ENCODE measurements at regions not wholly inside any gene's neighbourhood (a gene's known extent, or its start where the extent isn't known, plus 50 kb on each side); places are given as distances from the start of the nearest gene placed in this dataset.

DNA sequence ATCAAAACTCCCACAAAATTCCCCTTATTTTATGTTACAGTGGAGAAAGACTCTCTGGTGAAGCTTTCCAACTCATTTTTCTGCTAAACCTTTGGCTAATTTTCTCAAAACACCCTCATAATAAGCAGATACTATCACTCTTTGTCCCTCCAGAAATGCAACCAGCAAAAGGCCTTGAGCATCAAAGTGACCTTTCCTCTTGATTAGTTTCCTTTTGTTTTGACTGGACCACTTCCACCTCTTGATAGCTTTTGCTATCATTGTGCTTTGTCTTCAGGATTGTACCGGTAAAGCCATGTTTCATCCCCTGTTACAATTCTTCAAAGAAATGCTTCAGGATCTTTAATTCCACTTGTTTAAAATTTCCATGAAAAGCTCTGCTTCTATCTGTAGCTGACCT lies 115.1 kb upstream of the SLC13A1 start:
- Histone ChIP-seq H2AFZ (ENCODE audit: low read depth, low read length) (no peak overlapping the region), H3K36me3 (replicated peaks; ENCODE audit: low read depth, low read length) (no peaks in the 10 kb centered on the region), H3K79me2 (ENCODE audit: low read length) (no peaks in the 10 kb centered on the region), H4K20me1 (ENCODE audit: insufficient read depth, low read length) (no peaks in the 10 kb centered on the region), H3K27ac (ENCODE audit: low read length) (no peak overlapping the region), H3K9ac (ENCODE audit: low read length) (no peak overlapping the region), H3K27me3 (ENCODE audit: low read depth, low read length) (no peaks in the 10 kb centered on the region), H3K4me1 (ENCODE audit: low read length) (peaks cover 10% of the 10 kb centered on the region; the same call in 1 of the 2 replicates), H3K4me2 (ENCODE audit: low read length) (no peak overlapping the region), H3K4me3 (ENCODE audit: low read length) (no peak overlapping the region), H3K9me3 (ENCODE audit: insufficient read depth, low read length) (no peaks in the 10 kb centered on the region)
- TF ChIP-seq, protein P1, sequence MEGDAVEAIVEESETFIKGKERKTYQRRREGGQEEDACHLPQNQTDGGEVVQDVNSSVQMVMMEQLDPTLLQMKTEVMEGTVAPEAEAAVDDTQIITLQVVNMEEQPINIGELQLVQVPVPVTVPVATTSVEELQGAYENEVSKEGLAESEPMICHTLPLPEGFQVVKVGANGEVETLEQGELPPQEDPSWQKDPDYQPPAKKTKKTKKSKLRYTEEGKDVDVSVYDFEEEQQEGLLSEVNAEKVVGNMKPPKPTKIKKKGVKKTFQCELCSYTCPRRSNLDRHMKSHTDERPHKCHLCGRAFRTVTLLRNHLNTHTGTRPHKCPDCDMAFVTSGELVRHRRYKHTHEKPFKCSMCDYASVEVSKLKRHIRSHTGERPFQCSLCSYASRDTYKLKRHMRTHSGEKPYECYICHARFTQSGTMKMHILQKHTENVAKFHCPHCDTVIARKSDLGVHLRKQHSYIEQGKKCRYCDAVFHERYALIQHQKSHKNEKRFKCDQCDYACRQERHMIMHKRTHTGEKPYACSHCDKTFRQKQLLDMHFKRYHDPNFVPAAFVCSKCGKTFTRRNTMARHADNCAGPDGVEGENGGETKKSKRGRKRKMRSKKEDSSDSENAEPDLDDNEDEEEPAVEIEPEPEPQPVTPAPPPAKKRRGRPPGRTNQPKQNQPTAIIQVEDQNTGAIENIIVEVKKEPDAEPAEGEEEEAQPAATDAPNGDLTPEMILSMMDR (IDR thresholded peaks at IDR 0.05; ENCODE audit: low read depth, low read length), result no peak
- TF ChIP-seq EZH2phosphoT487 (IDR thresholded peaks at IDR 0.05; ENCODE audit: low read depth), result no peak

DNA sequence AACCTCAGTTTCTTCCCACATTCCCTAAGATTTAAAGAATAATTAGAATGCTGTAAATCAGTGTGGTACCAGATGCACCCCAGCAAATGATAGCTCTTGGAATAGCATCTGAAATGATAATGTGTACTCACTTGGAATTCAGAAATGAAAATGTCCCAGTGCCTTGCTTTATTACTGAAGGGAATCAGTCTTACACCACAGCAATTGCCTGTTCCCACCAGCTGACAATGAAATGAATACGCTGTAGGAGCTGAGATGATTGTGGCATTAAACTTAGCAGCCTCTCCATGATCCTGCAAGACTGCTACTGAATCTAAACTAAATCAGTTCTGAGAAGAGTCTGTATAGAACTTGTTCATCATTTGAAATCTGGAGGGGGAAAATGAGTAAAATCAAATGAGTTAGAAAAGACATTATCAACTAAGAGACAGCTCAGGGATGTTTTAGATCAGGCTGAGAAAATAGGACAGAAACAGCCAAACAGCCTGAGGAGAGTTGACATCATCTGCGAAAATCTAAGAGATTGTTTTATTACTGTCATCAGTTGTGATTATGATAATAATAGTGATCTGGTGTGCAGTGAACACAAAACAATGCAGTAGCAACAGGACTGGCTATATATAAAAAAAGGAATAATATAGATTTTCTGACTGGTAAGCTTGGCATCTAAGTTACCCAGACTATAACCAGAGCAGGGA lies 108.6 kb upstream of the SLC13A1 start:
- H3K4me1 ChIP-seq (ENCODE audit: low read length), result peaks cover 10% of the 10 kb centered on the region
- H2AFZ ChIP-seq (ENCODE audit: low read depth, low read length), result no peak overlapping the region
- no peaks in the 10 kb centered on the region for H3K9me3 ChIP-seq (ENCODE audit: insufficient read depth, low read length)

DNA sequence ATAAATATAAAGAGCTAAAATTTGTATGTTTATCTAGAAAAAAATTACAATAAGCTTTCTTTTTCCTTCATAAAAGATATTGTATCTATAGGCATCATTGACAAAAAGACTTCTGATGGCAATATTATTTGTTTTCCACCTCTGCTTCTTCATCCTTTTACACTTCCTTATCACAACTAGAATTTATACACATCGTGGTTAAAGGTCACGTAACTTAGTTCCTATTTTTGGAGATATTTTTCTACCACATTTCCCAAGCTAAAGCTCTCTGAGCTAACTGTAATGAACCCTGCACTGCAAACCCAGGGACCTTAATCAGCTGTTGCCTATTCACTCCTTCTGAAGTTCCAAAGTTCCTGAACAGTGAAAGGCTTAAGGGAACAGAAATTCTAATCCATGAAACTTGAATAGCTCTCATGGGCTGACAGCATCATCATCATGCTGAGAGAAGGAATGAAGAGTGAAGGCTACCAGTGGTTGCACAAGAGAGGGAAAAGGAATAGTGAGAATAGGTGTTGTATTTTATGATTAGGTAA lies 106.1 kb upstream of the SLC13A1 start:
- Histone ChIP-seq H3K9me3 (ENCODE audit: insufficient read depth, low read length) (no peaks in the 10 kb centered on the region), H3K36me3 (replicated peaks; ENCODE audit: low read depth, low read length) (no peaks in the 10 kb centered on the region), H3K27ac (ENCODE audit: low read length) (no peak overlapping the region), H3K9ac (ENCODE audit: low read length) (no peak overlapping the region), H3K4me1 (ENCODE audit: low read length) (peaks cover 10% of the 10 kb centered on the region), H3K4me2 (ENCODE audit: low read length) (peak overlapping the region; percentile 53), H3K27me3 (ENCODE audit: low read depth, low read length) (no peaks in the 10 kb centered on the region), H2AFZ (ENCODE audit: low read depth, low read length) (peak overlapping the region; percentile 91), H3K4me3 (ENCODE audit: low read length) (no peak overlapping the region), H3K79me2 (ENCODE audit: low read length) (no peaks in the 10 kb centered on the region), H4K20me1 (ENCODE audit: insufficient read depth, low read length) (no peaks in the 10 kb centered on the region)
- TF ChIP-seq, protein P1 (IDR thresholded peaks at IDR 0.05; ENCODE audit: low read depth, low read length), result no peak
- TF ChIP-seq EZH2phosphoT487 (IDR thresholded peaks at IDR 0.05; ENCODE audit: low read depth), result no peak

More for the DNA sequence above, 108.6 kb upstream of the SLC13A1 start:
- H3K27ac ChIP-seq (ENCODE audit: low read length), result no peak overlapping the region
- H3K36me3 ChIP-seq (replicated peaks; ENCODE audit: low read depth, low read length), result no peaks in the 10 kb centered on the region
- no peak for TF ChIP-seq EZH2phosphoT487 (IDR thresholded peaks at IDR 0.05; ENCODE audit: low read depth)
- TF ChIP-seq, protein P1 (IDR thresholded peaks at IDR 0.05; ENCODE audit: low read depth, low read length), result no peak
- no peak overlapping the region for H3K4me3 ChIP-seq (ENCODE audit: low read length)
- no peak overlapping the region for H3K4me2 ChIP-seq (ENCODE audit: low read length)
- no peaks in the 10 kb centered on the region for H3K79me2 ChIP-seq (ENCODE audit: low read length)
- no peak overlapping the region for H3K9ac ChIP-seq (ENCODE audit: low read length)
- no peaks in the 10 kb centered on the region for H4K20me1 ChIP-seq (ENCODE audit: insufficient read depth, low read length)
- no peaks in the 10 kb centered on the region for H3K27me3 ChIP-seq (ENCODE audit: low read depth, low read length)

DNA sequence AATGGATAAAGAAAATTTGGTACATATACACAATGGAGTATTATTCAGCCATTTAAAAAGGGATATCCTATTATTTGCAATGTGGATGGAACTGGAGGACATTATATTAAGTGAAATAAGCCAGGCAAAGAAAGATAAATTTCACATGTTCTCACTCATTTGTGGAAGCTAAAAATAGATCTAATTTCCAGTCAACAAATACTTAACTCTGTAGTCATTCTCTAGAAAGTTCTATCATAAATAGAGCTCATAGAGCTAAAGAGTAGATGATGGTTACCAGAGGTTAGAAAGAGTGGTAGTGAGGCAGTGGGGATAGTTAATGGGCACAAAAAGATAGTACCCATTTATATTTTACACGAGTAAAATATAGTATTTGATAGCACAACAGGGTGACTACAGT lies 104.2 kb upstream of the SLC13A1 start:
- no peaks in the 10 kb centered on the region for H3K9me3 ChIP-seq (ENCODE audit: insufficient read depth, low read length)
- H4K20me1 ChIP-seq (ENCODE audit: insufficient read depth, low read length), result no peaks in the 10 kb centered on the region
- H3K36me3 ChIP-seq (replicated peaks; ENCODE audit: low read depth, low read length), result no peaks in the 10 kb centered on the region
- H3K4me1 ChIP-seq (ENCODE audit: low read length), result peaks cover 10% of the 10 kb centered on the region
- no peaks in the 10 kb centered on the region for H3K79me2 ChIP-seq (ENCODE audit: low read length)
- H3K9ac ChIP-seq (ENCODE audit: low read length), result no peak overlapping the region
- H3K4me3 ChIP-seq (ENCODE audit: low read length), result no peak overlapping the region
- H3K27ac ChIP-seq (ENCODE audit: low read length), result no peak overlapping the region
- no peak for TF ChIP-seq EZH2phosphoT487 (IDR thresholded peaks at IDR 0.05; ENCODE audit: low read depth)
- TF ChIP-seq, protein P1 (IDR thresholded peaks at IDR 0.05; ENCODE audit: low read depth, low read length), result no peak
- no peak overlapping the region for H3K4me2 ChIP-seq (ENCODE audit: low read length)
- H2AFZ ChIP-seq (ENCODE audit: low read depth, low read length), result no peak overlapping the region
- no peaks in the 10 kb centered on the region for H3K27me3 ChIP-seq (ENCODE audit: low read depth, low read length)

Measured in OCI-LY3 (cell line).